ENCODE measurements at regions not wholly inside any gene's neighbourhood (a gene's known extent, or its start where the extent isn't known, plus 50 kb on each side); places are given as distances from the start of the nearest gene placed in this dataset.

DNA sequence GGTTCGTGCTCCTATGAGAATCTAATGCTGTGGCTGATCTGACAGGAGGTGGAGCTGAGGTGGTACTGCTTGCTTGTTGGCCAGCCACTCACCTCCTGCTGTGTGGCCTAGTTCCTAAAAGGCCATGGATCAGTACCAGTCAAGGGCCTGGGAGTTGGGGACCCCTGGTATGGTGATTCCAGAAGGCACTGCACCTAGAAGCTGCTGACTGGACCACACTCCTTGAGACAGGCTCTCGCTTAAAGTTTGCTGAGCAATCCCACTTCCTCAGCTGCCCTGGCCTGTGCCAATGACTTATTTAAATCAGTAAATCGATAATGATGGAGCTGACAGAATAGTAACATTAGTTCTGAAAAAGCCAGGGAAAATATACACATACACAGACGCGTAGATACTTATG is 98.6 kb upstream of the LYZL2 start:
- TF ChIP-seq, protein P1, sequence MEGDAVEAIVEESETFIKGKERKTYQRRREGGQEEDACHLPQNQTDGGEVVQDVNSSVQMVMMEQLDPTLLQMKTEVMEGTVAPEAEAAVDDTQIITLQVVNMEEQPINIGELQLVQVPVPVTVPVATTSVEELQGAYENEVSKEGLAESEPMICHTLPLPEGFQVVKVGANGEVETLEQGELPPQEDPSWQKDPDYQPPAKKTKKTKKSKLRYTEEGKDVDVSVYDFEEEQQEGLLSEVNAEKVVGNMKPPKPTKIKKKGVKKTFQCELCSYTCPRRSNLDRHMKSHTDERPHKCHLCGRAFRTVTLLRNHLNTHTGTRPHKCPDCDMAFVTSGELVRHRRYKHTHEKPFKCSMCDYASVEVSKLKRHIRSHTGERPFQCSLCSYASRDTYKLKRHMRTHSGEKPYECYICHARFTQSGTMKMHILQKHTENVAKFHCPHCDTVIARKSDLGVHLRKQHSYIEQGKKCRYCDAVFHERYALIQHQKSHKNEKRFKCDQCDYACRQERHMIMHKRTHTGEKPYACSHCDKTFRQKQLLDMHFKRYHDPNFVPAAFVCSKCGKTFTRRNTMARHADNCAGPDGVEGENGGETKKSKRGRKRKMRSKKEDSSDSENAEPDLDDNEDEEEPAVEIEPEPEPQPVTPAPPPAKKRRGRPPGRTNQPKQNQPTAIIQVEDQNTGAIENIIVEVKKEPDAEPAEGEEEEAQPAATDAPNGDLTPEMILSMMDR (IDR thresholded peaks at IDR 0.05; ENCODE audit: low read depth, low read length, poor library complexity, severe bottlenecking) = no peak
- no peak for TF ChIP-seq EZH2phosphoT487 (IDR thresholded peaks at IDR 0.05; ENCODE audit: borderline replicate concordance, low read length)
